HG03520 (cell line): ENCODE measurements at regions not wholly inside any gene's neighbourhood (a gene's known extent, or its start where the extent isn't known, plus 50 kb on each side); places are given as distances from the start of the nearest gene placed in this dataset.

Source experiments
- ATAC-seq: cut with Tn5 transposase; IDR thresholded peaks from one replicate; pipeline ENCODE4 v1.9.1; 2021; ENCODE audit warnings: mild to moderate bottlenecking, moderate library complexity; ENCODE audit not compliant: unreplicated experiment

DNA sequence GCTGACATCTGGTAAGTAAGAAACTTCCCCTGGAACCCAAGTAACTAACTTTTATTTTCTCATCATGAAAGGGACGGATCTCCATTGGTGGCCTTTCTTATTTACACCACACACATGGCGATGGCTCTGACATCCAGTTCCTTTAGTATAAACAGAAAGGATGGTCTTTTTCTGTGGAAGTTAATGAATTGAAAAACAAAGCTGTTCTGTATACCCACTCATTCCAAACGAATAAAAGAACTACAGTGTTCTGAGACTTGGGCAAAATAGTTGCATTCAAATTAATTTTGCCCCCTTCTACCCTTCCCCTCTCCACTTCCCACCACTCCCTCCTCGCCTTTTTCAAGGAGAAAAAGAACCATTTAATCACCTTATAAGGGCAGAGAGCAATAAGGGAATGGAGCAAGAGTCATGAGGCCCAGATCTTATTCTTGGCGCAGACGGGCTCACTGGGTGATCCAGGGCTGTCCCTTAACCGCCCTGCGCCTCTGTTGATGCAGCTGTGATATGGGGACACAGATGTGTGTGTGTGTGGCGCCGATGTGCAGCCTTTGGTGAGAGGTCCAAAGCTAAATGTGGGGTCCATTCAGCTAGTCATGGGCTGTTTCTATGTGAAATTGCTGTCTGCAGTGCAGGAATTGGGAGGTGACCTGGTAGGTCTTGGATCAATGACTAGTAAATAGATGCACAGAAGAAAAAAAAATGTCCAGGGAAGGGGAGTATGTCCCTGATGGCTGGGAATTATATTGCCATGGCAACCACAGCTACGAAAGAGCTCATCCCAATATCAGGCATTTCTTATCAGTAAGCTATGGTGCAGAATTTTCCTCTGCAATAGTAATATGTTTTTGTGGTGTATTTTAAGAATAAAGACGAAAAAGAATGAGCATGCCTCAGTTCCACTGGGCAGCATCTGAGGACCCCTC lies 141.5 kb upstream of the ERCC6L2 start:
- no peak for ATAC-seq

DNA sequence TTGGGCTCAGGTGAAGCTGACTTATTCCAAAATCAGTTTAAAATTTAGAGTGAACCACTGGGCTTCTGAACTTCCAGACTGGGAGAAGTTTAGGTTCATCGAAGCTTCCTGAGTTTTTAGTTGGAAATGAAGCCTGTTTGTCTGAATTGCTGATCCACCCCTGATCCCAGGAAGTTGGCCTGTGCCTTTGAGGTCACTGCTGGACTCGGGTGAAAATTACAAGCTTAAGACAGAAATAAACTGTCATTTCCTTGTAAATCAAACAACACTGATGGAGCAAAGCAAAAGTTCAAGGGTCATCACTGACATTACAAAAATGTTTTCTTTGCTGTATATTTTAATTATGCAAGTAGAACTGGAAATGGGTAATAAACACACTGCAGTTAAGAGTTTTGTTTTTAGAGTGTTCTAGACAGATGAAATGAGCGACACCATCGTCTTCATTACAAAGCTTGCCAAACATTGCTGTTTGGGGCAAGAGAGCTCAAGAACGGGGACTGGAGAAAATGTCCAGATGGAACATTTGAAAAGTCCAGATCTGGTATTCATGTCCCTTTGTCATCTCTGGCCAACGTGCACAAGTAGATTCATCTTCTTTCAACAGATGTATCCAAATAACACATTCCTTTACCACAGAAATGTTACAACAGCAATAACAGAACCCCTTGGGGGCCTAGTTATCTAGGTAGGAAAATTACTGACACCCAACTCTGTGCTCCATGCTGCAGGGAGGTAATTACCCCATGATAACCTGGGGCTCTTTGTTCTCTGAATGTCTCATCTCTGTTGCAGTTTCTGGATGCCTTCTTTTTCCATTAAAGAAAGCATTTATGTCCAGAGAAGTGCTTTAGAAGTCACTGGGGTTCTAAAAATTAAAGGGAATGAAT lies 142.4 kb upstream of the ERCC6L2 start:
- no peak for ATAC-seq

DNA sequence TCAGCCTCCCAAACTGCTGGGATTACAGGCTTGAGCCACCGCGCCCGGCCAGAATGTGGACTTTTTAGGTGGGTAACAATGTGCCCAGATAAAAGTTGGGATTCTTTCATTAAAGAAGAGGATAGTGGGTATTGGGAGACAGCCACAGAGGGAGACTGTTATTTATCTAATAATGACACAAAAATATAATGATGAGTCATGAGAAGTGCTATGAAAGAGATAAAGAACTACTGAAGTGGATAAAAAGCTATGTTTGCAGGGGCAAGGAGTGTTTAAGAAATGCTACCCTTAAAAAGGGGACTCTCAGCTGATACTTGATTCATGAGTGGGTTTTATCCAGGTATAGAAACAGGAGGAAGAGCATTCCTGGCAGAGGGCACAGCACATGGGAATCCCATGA lies 143.6 kb upstream of the ERCC6L2 start:
- ATAC-seq: no peak

DNA sequence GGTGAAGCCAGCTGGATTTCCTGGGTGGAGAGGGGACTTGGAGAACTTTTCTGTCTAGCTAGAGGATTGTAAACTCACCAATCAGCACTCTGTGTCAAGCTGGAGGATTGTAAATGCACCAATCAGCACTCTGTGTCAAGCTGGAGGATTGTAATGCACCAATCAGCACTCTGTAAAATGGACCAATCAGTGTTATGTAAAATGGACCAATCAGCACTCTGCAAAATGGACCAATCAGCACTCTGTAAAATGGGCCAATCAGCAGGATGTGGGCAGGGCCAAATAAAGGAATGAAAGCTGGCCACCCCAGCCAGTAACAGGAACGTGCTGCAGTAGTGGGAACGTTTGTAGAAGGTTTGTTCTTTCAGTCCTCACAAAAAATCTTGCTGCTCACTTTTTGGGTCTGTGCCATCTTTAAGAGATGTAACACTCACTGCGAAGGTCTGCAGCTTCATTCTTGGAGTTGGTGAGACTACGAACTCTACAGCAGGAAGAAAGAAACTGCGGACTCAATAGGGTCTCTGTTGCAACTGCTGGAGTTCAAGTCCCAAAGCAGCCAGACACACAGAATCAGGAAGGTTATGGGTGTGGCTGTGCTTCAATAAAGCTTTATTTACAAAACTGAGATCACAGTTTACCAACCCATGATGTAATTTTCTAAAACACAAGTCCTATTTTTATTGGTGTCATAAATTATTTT lies 145.7 kb upstream of the ERCC6L2 start:
- ATAC-seq: no peak

DNA sequence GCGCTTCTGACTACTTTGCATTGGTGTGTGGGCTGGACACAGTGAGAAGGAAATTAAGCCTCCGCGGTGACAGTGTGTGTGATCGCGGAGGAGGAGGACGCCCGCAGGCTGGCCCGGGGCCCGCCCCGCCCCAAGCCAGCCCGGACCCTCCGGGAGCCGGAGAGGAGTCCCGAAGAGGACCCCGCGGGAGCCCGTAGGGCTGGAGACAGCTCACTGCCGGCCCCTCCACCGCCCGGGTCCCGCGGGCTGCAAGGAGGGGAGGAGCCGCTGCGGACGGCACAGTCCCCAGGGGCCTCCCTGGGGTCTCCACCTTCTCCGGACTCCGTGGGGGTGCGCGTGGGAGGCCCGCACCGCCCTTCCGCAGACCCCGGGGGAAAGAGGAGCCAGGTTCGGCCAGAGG lies 146.4 kb upstream of the ERCC6L2 start:
- no peak for ATAC-seq

- no peak for ATAC-seq
These were observed 147.5 kb upstream of the ERCC6L2 start for GRCh38 chr9:95727947-95728520.

GRCh38 chr9:95726756-95727155 lies 148.7 kb upstream of the ERCC6L2 start:
- no peak for ATAC-seq

GRCh38 chr9:95725045-95725444 lies 150.4 kb upstream of the ERCC6L2 start:
- ATAC-seq: no peak

- peak; percentile 92 for ATAC-seq
These were observed 151.1 kb upstream of the ERCC6L2 start for GRCh38 chr9:95724253-95724991.

DNA sequence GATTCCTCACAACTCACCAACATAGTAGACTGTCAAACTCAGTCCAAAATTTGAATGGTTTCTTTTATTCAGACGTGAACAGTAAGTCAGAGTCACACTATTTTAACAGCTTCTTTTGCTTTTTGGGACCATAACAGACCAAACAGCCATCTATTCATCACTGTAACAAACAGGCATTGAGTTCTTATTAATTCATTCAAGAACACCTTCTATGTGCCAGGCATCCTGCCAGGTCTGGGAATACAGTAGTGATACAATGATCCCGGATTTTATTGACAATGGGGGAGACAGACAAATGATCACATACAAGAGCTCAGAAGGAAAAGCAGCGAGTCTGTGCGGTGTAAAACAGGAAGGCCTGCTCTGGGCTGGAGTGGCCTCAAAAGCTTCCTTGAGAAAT lies 153.3 kb upstream of the ERCC6L2 start:
- no peak for ATAC-seq

GRCh38 chr9:95721061-95721531 lies 154.4 kb upstream of the ERCC6L2 start:
- ATAC-seq: no peak

GRCh38 chr9:95720496-95720895 lies 155.0 kb upstream of the ERCC6L2 start:
- ATAC-seq: no peak

- no peak for ATAC-seq
These were observed 156.1 kb upstream of the ERCC6L2 start for GRCh38 chr9:95719354-95719753.

- ATAC-seq: no peak
These were observed 157.2 kb upstream of the ERCC6L2 start for GRCh38 chr9:95718263-95718662.

GRCh38 chr9:95715868-95716435 lies 159.5 kb upstream of the ERCC6L2 start:
- ATAC-seq: no peak

- ATAC-seq: no peak
These were observed 165.0 kb upstream of the ERCC6L2 start for GRCh38 chr9:95710446-95710845.

GRCh38 chr9:95696701-95697100 lies 178.8 kb upstream of the ERCC6L2 start:
- ATAC-seq: no peak

GRCh38 chr9:95691435-95691834 lies 174.7 kb upstream of the PTCH1 start:
- no peak for ATAC-seq

GRCh38 chr9:95689669-95690068 lies 172.9 kb upstream of the PTCH1 start:
- ATAC-seq: no peak

GRCh38 chr9:95684516-95684915 lies 167.7 kb upstream of the PTCH1 start:
- no peak for ATAC-seq
